GM12878 (cell line): ENCODE measurements at regions not wholly inside any gene's neighbourhood (a gene's known extent, or its start where the extent isn't known, plus 50 kb on each side); places are given as distances from the start of the nearest gene placed in this dataset.

Experiments used
- ATAC-seq: fragments of 200-7000 bp; cut with Tn5 transposase; 3 replicates; pipeline ENCODE4 v1.9.1; 2020; ENCODE audit warnings: mild to moderate bottlenecking, moderate library complexity
- BruUV-seq: library from RNA; stranded (reverse); fragments of 400-500 nt; replicated peaks from 2 replicates; lab custom pipeline; 2021; lab: Mats Ljungman, UMichigan
- CTCF ChIA-PET: fragments of 300-600 bp; sonication (Branson Sonifier 250); formaldehyde crosslinking; extraction: SDS; loops from one replicate; lab custom pipeline; 2021; ENCODE audit warnings: inconsistent platforms; lab: Yijun Ruan, JAX
- POLR2A ChIA-PET: fragments of 350-600 bp; formaldehyde crosslinking; extraction: SDS; loops from one replicate; lab custom pipeline; 2021; ENCODE audit warnings: inconsistent platforms; lab: Charles Lee
- RAD21 ChIA-PET: fragments of 300-600 bp; sonication (Branson Sonifier 250); formaldehyde crosslinking; loops from one replicate; lab custom pipeline; 2023; ENCODE audit warnings: antibody characterized with exemption; ENCODE audit not compliant: unreplicated experiment; lab: Charles Lee
- SMC1A ChIA-PET: fragments of 300-600 bp; sonication (Branson Sonifier 250); formaldehyde crosslinking; loops from one replicate; lab custom pipeline; 2023; ENCODE audit not compliant: unreplicated experiment, uncharacterized antibody; lab: Charles Lee
- DNase-seq: peaks from one replicate; pipeline ENCODE4 v3.0.0-alpha.2; 2011; ENCODE audit warnings: low read depth, low spot score
- FAIRE-seq: peaks from 3 replicates; lab custom pipeline; 2011; peaks lifted over from hg19 to GRCh38; lab: Jason Lieb, UNC
- H2AFZ ChIP-seq: 2 replicates; pipeline ENCODE4 v1.6.0; 2011; ENCODE audit warnings: low read depth, low read length, control low read depth; ENCODE audit not compliant: control insufficient read depth
- H3K27ac ChIP-seq: 2 replicates; pipeline ENCODE4 v1.5.1; 2011; ENCODE audit warnings: control low read depth; ENCODE audit not compliant: control insufficient read depth, insufficient read depth
- H3K27me3 ChIP-seq, 2 experiments: replicated peaks in 1 of 2; 2 replicates each; pipeline versions ENCODE4 v1.6.0 to v1.6.1; 2011; ENCODE audit warnings: low read length in 1 of 2; ENCODE audit not compliant: control insufficient read depth in 2 of 2, insufficient read depth in 2 of 2
- H3K36me3 ChIP-seq, 2 experiments: 2 replicates each; pipeline ENCODE4 v1.5.1; 2011; ENCODE audit warnings: low read length in 1 of 2; ENCODE audit not compliant: control insufficient read depth in 2 of 2, insufficient read depth in 2 of 2
- H3K4me1 ChIP-seq: 2 replicates; pipeline ENCODE4 v1.6.1; 2011; ENCODE audit warnings: mild to moderate bottlenecking, low read length, moderate library complexity, mixed read lengths; ENCODE audit not compliant: control insufficient read depth, insufficient read depth
- H3K4me2 ChIP-seq: 2 replicates; pipeline ENCODE4 v1.6.0; 2011; ENCODE audit warnings: control low read depth; ENCODE audit not compliant: control insufficient read depth, insufficient read depth
- H3K4me3 ChIP-seq: fragments of 200-600 bp; sonication (generic); 2 replicates; pipeline ENCODE4 v1.5.1; 2016
- H3K79me2 ChIP-seq: 2 replicates; pipeline ENCODE4 v1.6.0; 2011; ENCODE audit warnings: low read length; ENCODE audit not compliant: control insufficient read depth, insufficient read depth
- H3K9ac ChIP-seq: 2 replicates; pipeline ENCODE4 v1.8.0; 2011; ENCODE audit warnings: low read length, control low read depth, mixed read lengths; ENCODE audit not compliant: control insufficient read depth, insufficient read depth
- H3K9me3 ChIP-seq: replicated peaks from 3 replicates; pipeline ENCODE4 v1.5.1; 2011; ENCODE audit warnings: mild to moderate bottlenecking, low read length; ENCODE audit not compliant: control insufficient read depth, insufficient read depth
- H4K20me1 ChIP-seq: 2 replicates; pipeline ENCODE4 v1.6.0; 2011; ENCODE audit not compliant: control insufficient read depth, insufficient read depth
- CREM ChIP-seq: IDR thresholded peaks from 2 replicates; pipeline ENCODE4 v1.6.1; 2014; ENCODE audit warnings: antibody characterized with exemption, low read depth
- MEF2A ChIP-seq: IDR thresholded peaks from 2 replicates; pipeline ENCODE4 v1.6.1; 2011; ENCODE audit warnings: low read depth, mild to moderate bottlenecking, low read length, moderate library complexity; ENCODE audit not compliant: insufficient read depth
- PBX3 ChIP-seq: IDR thresholded peaks from 2 replicates; pipeline ENCODE4 v1.6.1; 2011; ENCODE audit warnings: mild to moderate bottlenecking, low read depth, low read length, moderate library complexity; ENCODE audit not compliant: insufficient replicate concordance
- RFX5 ChIP-seq: IDR thresholded peaks from 2 replicates; pipeline ENCODE4 v1.6.1; 2011; ENCODE audit warnings: low read depth, low read length, improper control_type of control experiment
- YBX1 ChIP-seq: fragments of 450-650 bp; IDR thresholded peaks from 2 replicates; pipeline ENCODE4 v1.6.1; 2016; ENCODE audit warnings: antibody characterized with exemption
- ZSCAN29 ChIP-seq: fragments of 450-650 bp; IDR thresholded peaks from 2 replicates; pipeline ENCODE4 v1.6.1; 2017; ENCODE audit warnings: mild to moderate bottlenecking, moderate library complexity
- WGBS: methylation state at CpG from one replicate; pipeline ENCODE4 v1.1.6; 2016; ENCODE audit warnings: low lambda C conversion rate; ENCODE audit not compliant: insufficient replicate concordance, insufficient coverage; ENCODE audit errors: missing lambda C conversion rate; 5-methylcytosine and 5-hydroxymethylcytosine counted together
- in situ Hi-C: fragments of 300-500 bp; cut with MboI; formaldehyde crosslinking; loops from 9 replicates; pipeline ENCODE4 v1.14.3; 2018; ENCODE audit warnings: mixed read lengths
- intact Hi-C: fragments of 100-400 bp; cut with micrococcal nuclease; formaldehyde crosslinking; loops from one replicate; pipeline ENCODE4 v1.14.2; 2022; ENCODE audit not compliant: unreplicated experiment

DNA sequence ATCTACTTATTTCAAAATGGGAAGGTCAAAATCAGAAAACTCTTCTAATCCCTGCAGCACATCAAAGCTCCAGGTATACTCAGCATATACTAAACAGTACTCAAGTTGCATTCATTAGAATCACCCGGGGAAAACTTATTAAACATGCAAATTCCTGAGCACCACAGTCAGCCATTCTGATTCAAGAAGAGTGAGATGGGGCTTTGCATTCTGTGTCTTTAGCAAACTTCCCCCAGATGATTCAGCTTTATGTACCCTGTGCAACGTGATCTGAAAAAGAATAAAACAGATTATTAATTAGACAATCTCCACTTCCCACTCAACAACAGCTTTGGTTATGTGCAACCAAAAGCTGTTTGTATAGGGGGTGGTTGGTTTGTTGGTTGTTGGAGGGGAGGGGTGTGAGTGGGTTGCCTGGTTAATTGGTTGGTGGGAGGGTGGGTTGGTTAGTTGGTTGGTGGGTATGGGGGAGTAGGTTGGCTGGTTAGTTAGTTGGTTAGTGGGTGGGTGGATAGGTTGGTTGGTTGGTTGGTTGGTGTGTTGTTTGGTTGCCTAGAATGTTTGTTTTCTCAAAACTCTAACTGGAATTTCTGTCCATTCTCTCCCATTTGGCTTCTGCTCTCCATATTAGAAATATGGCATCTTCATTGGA lies 112.5 kb upstream of the AGAP1 start:
- no peaks in the 10 kb centered on the region for H3K27me3 ChIP-seq
- H3K36me3 ChIP-seq: no peaks in the 10 kb centered on the region
- no peak overlapping the region for H3K9ac ChIP-seq
- no peaks in the 10 kb centered on the region for H3K4me1 ChIP-seq
- no TSS peak for BruUV-seq
- H2AFZ ChIP-seq: no peak overlapping the region
- FAIRE-seq (no peak), ATAC-seq (no peak), DNase-seq (no peak)
- ChIA-PET RAD21 (no interaction called here), POLR2A (no interaction called here), CTCF (no interaction called here), SMC1A (no interaction called here)
- TF ChIP-seq RFX5 (no peak), YBX1 (no peak), ZSCAN29 (no peak), MEF2A (no peak)
- H3K4me2 ChIP-seq: no peak overlapping the region
- in situ Hi-C loops (no loop called here), intact Hi-C loops (no loop called here)
- no peaks in the 10 kb centered on the region for H3K9me3 ChIP-seq
- H4K20me1 ChIP-seq: no peaks in the 10 kb centered on the region
- H3K4me3 ChIP-seq: no peak overlapping the region
- no peaks in the 10 kb centered on the region for H3K79me2 ChIP-seq
- H3K27ac ChIP-seq: no peak overlapping the region
- 21% methylated on average over 2 of the region's 2 CpGs for WGBS

- CTCF ChIA-PET: no interaction called here
- 22% methylated on average over 6 of the region's 6 CpGs for WGBS
Measured at GRCh38 chr2:235382179-235382578, 111.7 kb upstream of the AGAP1 start.

More at GRCh38 chr2:235382179-235382578, 111.7 kb upstream of the AGAP1 start:
- intact Hi-C loops: no loop called here
- no peak overlapping the region for H3K9ac ChIP-seq
- BruUV-seq: no TSS peak
- no peak overlapping the region for H3K4me2 ChIP-seq
- no peak overlapping the region for H3K4me3 ChIP-seq
- H4K20me1 ChIP-seq: no peaks in the 10 kb centered on the region
- ATAC-seq (no peak), FAIRE-seq (no peak), DNase-seq (no peak)
- H3K79me2 ChIP-seq: no peaks in the 10 kb centered on the region
- in situ Hi-C loops: no loop called here
- no peaks in the 10 kb centered on the region for H3K27me3 ChIP-seq
- no peaks in the 10 kb centered on the region for H3K9me3 ChIP-seq
- ChIA-PET RAD21 (no interaction called here), SMC1A (no interaction called here), POLR2A (no interaction called here)
- H3K27ac ChIP-seq: no peak overlapping the region
- TF ChIP-seq PBX3 (no peak), CREM (no peak)
- H3K4me1 ChIP-seq: no peaks in the 10 kb centered on the region
- H3K36me3 ChIP-seq: no peaks in the 10 kb centered on the region
- no peak overlapping the region for H2AFZ ChIP-seq
